SK-N-SH (cell line): ENCODE measurements at regions not wholly inside any gene's neighbourhood (a gene's known extent, or its start where the extent isn't known, plus 50 kb on each side); places are given as distances from the start of the nearest gene placed in this dataset.

Source experiments
- CTCF ChIA-PET: fragments of 300-600, 350-600 bp; formaldehyde crosslinking; extraction: SDS; loops from one replicate; lab custom pipeline; 2021; lab: Yijun Ruan, JAX
- POLR2A ChIA-PET: fragments of 350-600 bp; sonication (Branson Sonifier 250); formaldehyde crosslinking; extraction: SDS; loops from one replicate; lab custom pipeline; 2020; ENCODE audit warnings: antibody characterized with exemption, inconsistent platforms; lab: Yijun Ruan, JAX
- DNase-seq: peaks from one replicate; pipeline ENCODE4 v3.0.0; 2012
- H2AFZ ChIP-seq: fragments of 200-600 bp; sonication (generic); 2 replicates; pipeline ENCODE4 v1.8.1; 2016; ENCODE audit warnings: antibody characterized with exemption, mild to moderate bottlenecking, low read depth
- H3F3A ChIP-seq: fragments of 200-600 bp; sonication (generic); replicated peaks from 2 replicates; pipeline ENCODE3; 2016; ENCODE audit warnings: antibody characterized with exemption, mild to moderate bottlenecking; ENCODE audit not compliant: insufficient read depth
- H3K27ac ChIP-seq, 2 experiments: fragments of 200-500 bp in 1 of 2; fragments of 200-600 bp in 1 of 2; sonication (Bioruptor generic) in 1 of 2; sonication (generic), shearing (Covaris generic) in 1 of 2; 2 replicates each; pipeline versions ENCODE4 v1.5.1 to v1.6.1; 2014 to 2016; ENCODE audit warnings: low read depth in 2 of 2, inconsistent platforms in 1 of 2, low read length in 1 of 2, mild to moderate bottlenecking in 1 of 2, mixed read lengths in 1 of 2
- H3K27me3 ChIP-seq: fragments of 200-600 bp; sonication (generic), shearing (Covaris generic); 2 replicates; pipeline ENCODE4 v1.6.1; 2016; ENCODE audit warnings: mixed run types; ENCODE audit not compliant: insufficient read depth
- H3K36me3 ChIP-seq, 2 experiments: fragments of 200-500 bp in 1 of 2; fragments of 200-600 bp in 1 of 2; sonication (Bioruptor generic) in 1 of 2; sonication (generic) in 1 of 2; replicated peaks in 1 of 2; 2 replicates each; pipeline versions ENCODE3 to v1.5.1; 2014 to 2016; ENCODE audit warnings: low read length in 1 of 2, mild to moderate bottlenecking in 1 of 2; ENCODE audit not compliant: insufficient read depth in 2 of 2, control insufficient read depth in 1 of 2
- H3K4me1 ChIP-seq, 2 experiments: fragments of 200-500 bp in 1 of 2; fragments of 200-600 bp in 1 of 2; sonication (Bioruptor generic) in 1 of 2; sonication (generic), shearing (Covaris generic) in 1 of 2; 2 replicates each; pipeline versions ENCODE4 v1.5.1 to v1.6.1; 2014 to 2016; ENCODE audit warnings: low read depth in 1 of 2, low read length in 1 of 2, mixed run types in 1 of 2; ENCODE audit not compliant: insufficient read depth in 2 of 2, control insufficient read depth in 1 of 2
- H3K4me2 ChIP-seq: fragments of 200-600 bp; sonication (generic), shearing (Covaris generic); 2 replicates; pipeline ENCODE4 v1.6.1; 2017; ENCODE audit warnings: mixed run types
- H3K4me3 ChIP-seq, 2 experiments: fragments of 200-500 bp in 1 of 2; fragments of 200-600 bp in 1 of 2; sonication (Bioruptor generic) in 1 of 2; sonication (generic), shearing (Covaris generic) in 1 of 2; 2 replicates each; pipeline versions ENCODE4 v1.5.1 to v1.8.1; 2014 to 2016; ENCODE audit warnings: low read depth in 2 of 2, inconsistent platforms in 1 of 2, low read length in 1 of 2, mild to moderate bottlenecking in 1 of 2, mixed read lengths in 1 of 2, moderate library complexity in 1 of 2
- H3K79me2 ChIP-seq: fragments of 200-600 bp; sonication (generic); 2 replicates; pipeline ENCODE4 v1.8.1; 2017; ENCODE audit warnings: mild to moderate bottlenecking; ENCODE audit not compliant: insufficient read depth
- H3K9ac ChIP-seq: fragments of 200-600 bp; sonication (generic); 2 replicates; pipeline ENCODE4 v1.6.1; 2017; ENCODE audit warnings: mixed run types
- H3K9me2 ChIP-seq: fragments of 200-600 bp; sonication (generic); 2 replicates; pipeline ENCODE4 v1.6.1; 2017; ENCODE audit warnings: mixed run types
- H3K9me3 ChIP-seq: fragments of 200-600 bp; sonication (generic); 2 replicates; pipeline ENCODE4 v1.6.1; 2017; ENCODE audit warnings: mixed run types, mild to moderate bottlenecking, moderate library complexity
- H4K20me1 ChIP-seq: fragments of 200-600 bp; sonication (generic); 2 replicates; pipeline ENCODE4 v1.6.1; 2017; ENCODE audit warnings: mild to moderate bottlenecking, mixed run types; ENCODE audit not compliant: insufficient read depth
- ELF1 ChIP-seq: IDR thresholded peaks from 2 replicates; pipeline ENCODE4 v1.4.0; 2012
- FOXJ3 ChIP-seq: sonication (generic); formaldehyde crosslinking; IDR thresholded peaks from 2 replicates; pipeline ENCODE4 v1.5.1; 2020; ENCODE audit warnings: mild to moderate bottlenecking, missing genetic modification reagents
- FOXM1 ChIP-seq: IDR thresholded peaks from 2 replicates; pipeline ENCODE4 v1.4.0; 2012; ENCODE audit warnings: low read depth, mild to moderate bottlenecking
- GABPA ChIP-seq: IDR thresholded peaks from 2 replicates; pipeline ENCODE4 v1.4.0; 2012; ENCODE audit warnings: low read depth, mild to moderate bottlenecking
- GATA2 ChIP-seq: sonication (generic); formaldehyde crosslinking; IDR thresholded peaks from 2 replicates; pipeline ENCODE4 v1.5.0; 2020; ENCODE audit warnings: mild to moderate bottlenecking, missing genetic modification reagents
- MEF2A ChIP-seq: IDR thresholded peaks from 2 replicates; pipeline ENCODE4 v1.4.0; 2012; ENCODE audit warnings: low read depth, borderline replicate concordance
- NFIC ChIP-seq: IDR thresholded peaks from 2 replicates; pipeline ENCODE4 v1.4.0; 2012; ENCODE audit warnings: borderline replicate concordance
- NRF1 ChIP-seq: IDR thresholded peaks from 2 replicates; pipeline ENCODE4 v1.6.1; 2012; ENCODE audit warnings: low read depth, mild to moderate bottlenecking, low read length
- RAD21 ChIP-seq: IDR thresholded peaks from 2 replicates; pipeline ENCODE4 v1.6.1; 2012; ENCODE audit warnings: mild to moderate bottlenecking, low read length
- RCOR1 ChIP-seq: fragments of 150-350 bp; IDR thresholded peaks from 2 replicates; pipeline ENCODE4 v1.6.1; 2017; ENCODE audit warnings: antibody characterized with exemption, low read length
- RFX5 ChIP-seq: IDR thresholded peaks from 2 replicates; pipeline ENCODE4 v1.6.1; 2012; ENCODE audit warnings: mild to moderate bottlenecking, improper control_type of control experiment, low read length
- RXRA ChIP-seq: IDR thresholded peaks from 2 replicates; pipeline ENCODE4 v1.4.0; 2012; ENCODE audit warnings: low read depth, mild to moderate bottlenecking, borderline replicate concordance
- SMC3 ChIP-seq: IDR thresholded peaks from 2 replicates; pipeline ENCODE4 v1.6.1; 2012; ENCODE audit warnings: low read depth, low read length, improper control_type of control experiment
- TCF12 ChIP-seq: IDR thresholded peaks from 2 replicates; pipeline ENCODE4 v1.4.0; 2012
- TEAD4 ChIP-seq: IDR thresholded peaks from 2 replicates; pipeline ENCODE4 v1.4.0; 2012; ENCODE audit warnings: mild to moderate bottlenecking, borderline replicate concordance; ENCODE audit not compliant: insufficient read depth
- WGBS: methylation state at CpG from one replicate; pipeline ENCODE4 v1.1.6; 2017; ENCODE audit warnings: low lambda C conversion rate; 5-methylcytosine and 5-hydroxymethylcytosine counted together
- TF ChIP-seq, protein P1 (sequence below): IDR thresholded peaks from 2 replicates; pipeline ENCODE4; 2012
- TF ChIP-seq, protein P2 (sequence below): IDR thresholded peaks from 2 replicates; pipeline ENCODE4 v1.4.0; 2012; ENCODE audit warnings: low read depth, borderline replicate concordance
- TF ChIP-seq, protein P3 (sequence below): IDR thresholded peaks from 2 replicates; pipeline ENCODE4 v1.4.0; 2012; ENCODE audit warnings: low read depth, borderline replicate concordance
- TF ChIP-seq, protein P4 (sequence below): fragments of 200-600 bp; sonication (generic); IDR thresholded peaks from 2 replicates; pipeline ENCODE4 v1.6.1; 2017; ENCODE audit warnings: antibody characterized with exemption, mild to moderate bottlenecking, moderate library complexity

DNA sequence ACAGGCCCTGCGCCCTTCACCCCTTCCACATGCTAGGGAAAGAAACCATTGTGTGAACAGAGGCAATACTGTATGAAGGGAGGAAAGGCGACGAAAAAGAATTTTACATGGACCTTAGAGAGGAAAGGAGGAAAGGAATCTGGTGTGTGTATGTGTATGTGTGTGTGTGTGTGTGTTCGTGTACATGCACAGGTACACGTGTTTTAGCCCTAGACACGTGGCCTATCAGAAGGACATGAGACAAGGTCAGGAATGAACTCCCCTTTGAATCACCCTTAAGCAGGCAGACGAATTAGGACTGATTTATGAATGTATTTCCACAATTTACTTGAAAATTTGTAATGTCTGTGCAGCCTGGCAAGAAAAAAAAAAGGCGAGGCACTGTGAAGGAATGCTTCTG is 276.0 kb downstream of the ZNF516 start:
- Histone ChIP-seq H3K27me3 (no peaks in the 10 kb centered on the region), H3K36me3 (no peaks in the 10 kb centered on the region), H3K4me2 (no peak overlapping the region), H3K79me2 (no peaks in the 10 kb centered on the region), H4K20me1 (no peaks in the 10 kb centered on the region), H2AFZ (no peak overlapping the region), H3K9me2 (no peaks in the 10 kb centered on the region), H3K4me1 (no peaks in the 10 kb centered on the region), H3K4me3 (no peak overlapping the region), H3K9ac (no peak overlapping the region), H3F3A (no peaks in the 10 kb centered on the region), H3K27ac (no peak overlapping the region), H3K9me3 (no peaks in the 10 kb centered on the region)
- TF ChIP-seq, protein P1, sequence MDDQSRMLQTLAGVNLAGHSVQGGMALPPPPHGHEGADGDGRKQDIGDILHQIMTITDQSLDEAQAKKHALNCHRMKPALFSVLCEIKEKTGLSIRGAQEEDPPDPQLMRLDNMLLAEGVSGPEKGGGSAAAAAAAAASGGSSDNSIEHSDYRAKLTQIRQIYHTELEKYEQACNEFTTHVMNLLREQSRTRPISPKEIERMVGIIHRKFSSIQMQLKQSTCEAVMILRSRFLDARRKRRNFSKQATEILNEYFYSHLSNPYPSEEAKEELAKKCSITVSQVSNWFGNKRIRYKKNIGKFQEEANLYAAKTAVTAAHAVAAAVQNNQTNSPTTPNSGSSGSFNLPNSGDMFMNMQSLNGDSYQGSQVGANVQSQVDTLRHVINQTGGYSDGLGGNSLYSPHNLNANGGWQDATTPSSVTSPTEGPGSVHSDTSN = no peak
- TF ChIP-seq SMC3 = no peak
- TF ChIP-seq FOXM1 = no peak
- no peak for TF ChIP-seq TEAD4
- TF ChIP-seq FOXJ3 = no peak
- TF ChIP-seq, protein P2, sequence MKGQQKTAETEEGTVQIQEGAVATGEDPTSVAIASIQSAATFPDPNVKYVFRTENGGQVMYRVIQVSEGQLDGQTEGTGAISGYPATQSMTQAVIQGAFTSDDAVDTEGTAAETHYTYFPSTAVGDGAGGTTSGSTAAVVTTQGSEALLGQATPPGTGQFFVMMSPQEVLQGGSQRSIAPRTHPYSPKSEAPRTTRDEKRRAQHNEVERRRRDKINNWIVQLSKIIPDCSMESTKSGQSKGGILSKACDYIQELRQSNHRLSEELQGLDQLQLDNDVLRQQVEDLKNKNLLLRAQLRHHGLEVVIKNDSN = no peak
- TF ChIP-seq GABPA = no peak
- no peak for TF ChIP-seq NRF1
- TF ChIP-seq, protein P3, sequence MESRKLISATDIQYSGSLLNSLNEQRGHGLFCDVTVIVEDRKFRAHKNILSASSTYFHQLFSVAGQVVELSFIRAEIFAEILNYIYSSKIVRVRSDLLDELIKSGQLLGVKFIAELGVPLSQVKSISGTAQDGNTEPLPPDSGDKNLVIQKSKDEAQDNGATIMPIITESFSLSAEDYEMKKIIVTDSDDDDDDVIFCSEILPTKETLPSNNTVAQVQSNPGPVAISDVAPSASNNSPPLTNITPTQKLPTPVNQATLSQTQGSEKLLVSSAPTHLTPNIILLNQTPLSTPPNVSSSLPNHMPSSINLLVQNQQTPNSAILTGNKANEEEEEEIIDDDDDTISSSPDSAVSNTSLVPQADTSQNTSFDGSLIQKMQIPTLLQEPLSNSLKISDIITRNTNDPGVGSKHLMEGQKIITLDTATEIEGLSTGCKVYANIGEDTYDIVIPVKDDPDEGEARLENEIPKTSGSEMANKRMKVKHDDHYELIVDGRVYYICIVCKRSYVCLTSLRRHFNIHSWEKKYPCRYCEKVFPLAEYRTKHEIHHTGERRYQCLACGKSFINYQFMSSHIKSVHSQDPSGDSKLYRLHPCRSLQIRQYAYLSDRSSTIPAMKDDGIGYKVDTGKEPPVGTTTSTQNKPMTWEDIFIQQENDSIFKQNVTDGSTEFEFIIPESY = no peak
- TF ChIP-seq RFX5 = no peak
- no peak for TF ChIP-seq RXRA
- no peak for TF ChIP-seq TCF12
- TF ChIP-seq RAD21 = no peak
- no peak for TF ChIP-seq NFIC
- no peak for TF ChIP-seq MEF2A
- no peak for TF ChIP-seq GATA2
- no peak for TF ChIP-seq ELF1
- no peak for TF ChIP-seq RCOR1
- TF ChIP-seq, protein P4, sequence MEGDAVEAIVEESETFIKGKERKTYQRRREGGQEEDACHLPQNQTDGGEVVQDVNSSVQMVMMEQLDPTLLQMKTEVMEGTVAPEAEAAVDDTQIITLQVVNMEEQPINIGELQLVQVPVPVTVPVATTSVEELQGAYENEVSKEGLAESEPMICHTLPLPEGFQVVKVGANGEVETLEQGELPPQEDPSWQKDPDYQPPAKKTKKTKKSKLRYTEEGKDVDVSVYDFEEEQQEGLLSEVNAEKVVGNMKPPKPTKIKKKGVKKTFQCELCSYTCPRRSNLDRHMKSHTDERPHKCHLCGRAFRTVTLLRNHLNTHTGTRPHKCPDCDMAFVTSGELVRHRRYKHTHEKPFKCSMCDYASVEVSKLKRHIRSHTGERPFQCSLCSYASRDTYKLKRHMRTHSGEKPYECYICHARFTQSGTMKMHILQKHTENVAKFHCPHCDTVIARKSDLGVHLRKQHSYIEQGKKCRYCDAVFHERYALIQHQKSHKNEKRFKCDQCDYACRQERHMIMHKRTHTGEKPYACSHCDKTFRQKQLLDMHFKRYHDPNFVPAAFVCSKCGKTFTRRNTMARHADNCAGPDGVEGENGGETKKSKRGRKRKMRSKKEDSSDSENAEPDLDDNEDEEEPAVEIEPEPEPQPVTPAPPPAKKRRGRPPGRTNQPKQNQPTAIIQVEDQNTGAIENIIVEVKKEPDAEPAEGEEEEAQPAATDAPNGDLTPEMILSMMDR = no peak
- WGBS = 38% methylated on average over 8 of the region's 8 CpGs
- CTCF ChIA-PET = no interaction called here
- DNase-seq = no peak
- POLR2A ChIA-PET = no interaction called here
